Caco-2 (cell line): ENCODE measurements at regions not wholly inside any gene's neighbourhood (a gene's known extent, or its start where the extent isn't known, plus 50 kb on each side); places are given as distances from the start of the nearest gene placed in this dataset.
"Not testable (repeated sequence)": the region's sequence is repeated elsewhere in the genome, so short reads cannot be mapped to it uniquely, and the experiment has no call there.

Experiments used
- BruUV-seq: library from RNA; stranded (reverse); fragments of 400-500 nt; replicated peaks from 2 replicates; lab custom pipeline; 2021; lab: Mats Ljungman, UMichigan
- CTCF ChIA-PET: fragments of 300-600 bp; sonication (Branson Sonifier 250); formaldehyde crosslinking; loops from one replicate; lab custom pipeline; 2022; ENCODE audit warnings: antibody characterized with exemption; lab: Charles Lee
- POLR2A ChIA-PET: fragments of 300-600 bp; sonication (Branson Sonifier 250); formaldehyde crosslinking; loops from one replicate; lab custom pipeline; 2022; ENCODE audit warnings: antibody characterized with exemption; lab: Charles Lee
- DNase-seq, 2 experiments: peaks; one replicate each; pipeline versions ENCODE4 v3.0.0 to v3.0.0-alpha.2; 2020 to 2022
- H3K27me3 ChIP-seq: replicated peaks from 2 replicates; pipeline ENCODE4 v1.6.0; 2011; ENCODE audit warnings: low read length; ENCODE audit not compliant: control insufficient read depth, insufficient read depth
- H3K36me3 ChIP-seq: 2 replicates; pipeline ENCODE4 v1.5.1; 2011; ENCODE audit warnings: low read length; ENCODE audit not compliant: control insufficient read depth, insufficient read depth
- H3K4me1 ChIP-seq: fragments of 250-450 bp; sonication (Bioruptor Pico); 2 replicates; pipeline ENCODE4 v1.5.1; 2020; ENCODE audit warnings: mild to moderate bottlenecking
- H3K4me3 ChIP-seq: 2 replicates; pipeline ENCODE4 v1.5.1; 2011; ENCODE audit warnings: low read depth, mild to moderate bottlenecking, control low read depth, low read length
- H3K9me3 ChIP-seq: fragments of 250-450 bp; sonication (Bioruptor Pico); 2 replicates; pipeline ENCODE4 v1.5.1; 2020; ENCODE audit warnings: mild to moderate bottlenecking, moderate library complexity
- H3K27ac Mint-ChIP-seq: one replicate; pipeline ENCODE4 v1.8.0; 2022; ENCODE audit warnings: mixed read lengths; ENCODE audit not compliant: unreplicated experiment
- H3K27me3 Mint-ChIP-seq: one replicate; pipeline ENCODE4 v1.8.0; 2022; ENCODE audit warnings: mixed read lengths; ENCODE audit not compliant: insufficient read depth, unreplicated experiment
- H3K36me3 Mint-ChIP-seq: one replicate; pipeline ENCODE4 v1.8.0; 2022; ENCODE audit warnings: mild to moderate bottlenecking, mixed read lengths; ENCODE audit not compliant: insufficient read depth, unreplicated experiment
- H3K4me1 Mint-ChIP-seq: one replicate; pipeline ENCODE4 v1.8.0; 2022; ENCODE audit warnings: low read depth, mixed read lengths; ENCODE audit not compliant: unreplicated experiment
- H3K4me3 Mint-ChIP-seq: one replicate; pipeline ENCODE4 v1.8.0; 2022; ENCODE audit warnings: mild to moderate bottlenecking, moderate library complexity, mixed read lengths; ENCODE audit not compliant: unreplicated experiment
- H3K9me3 Mint-ChIP-seq: one replicate; pipeline ENCODE4 v1.8.0; 2022; ENCODE audit warnings: mixed read lengths; ENCODE audit not compliant: unreplicated experiment
- intact Hi-C: fragments of 100-400 bp; cut with micrococcal nuclease; formaldehyde crosslinking; loops from one replicate; pipeline ENCODE4 v1.10.0; 2022; ENCODE audit not compliant: unreplicated experiment
- TF ChIP-seq, protein P1 (sequence below), 2 experiments: fragments of 200-600 bp in 1 of 2; IDR thresholded peaks; 1 replicate in 1 of 2; 2 replicates in 1 of 2; pipeline versions ENCODE4 v1.5.1 to v1.8.0; 2011 to 2022; ENCODE audit warnings: antibody characterized with exemption in 1 of 2, control low read depth in 1 of 2, inconsistent platforms in 1 of 2, low read depth in 1 of 2, low read length in 1 of 2, mild to moderate bottlenecking in 1 of 2, moderate library complexity in 1 of 2; ENCODE audit not compliant: insufficient read depth in 1 of 2, severe bottlenecking in 1 of 2, unreplicated experiment in 1 of 2

DNA sequence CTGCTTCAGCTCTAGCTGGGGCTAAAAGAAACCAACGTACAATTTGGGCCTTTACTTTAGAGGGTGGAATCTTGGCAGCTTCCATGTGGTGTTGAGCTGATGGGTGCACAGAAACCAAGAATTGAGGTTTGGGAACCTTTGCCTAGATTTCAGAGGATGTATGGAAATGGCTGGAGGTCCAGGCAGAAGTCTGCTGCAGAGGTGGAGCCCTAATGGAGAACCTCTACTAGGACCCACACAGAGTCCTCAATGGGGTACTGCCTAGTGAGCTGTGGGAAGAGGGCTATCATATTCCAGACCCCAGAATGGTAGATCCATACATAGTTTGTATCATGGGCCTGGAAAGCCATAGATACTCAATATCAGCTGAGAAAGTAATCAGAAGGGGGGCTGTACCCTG, 500.4 kb upstream of the ATP2B1 start:
- H3K4me1 Mint-ChIP-seq, result no peaks in the 10 kb centered on the region

DNA sequence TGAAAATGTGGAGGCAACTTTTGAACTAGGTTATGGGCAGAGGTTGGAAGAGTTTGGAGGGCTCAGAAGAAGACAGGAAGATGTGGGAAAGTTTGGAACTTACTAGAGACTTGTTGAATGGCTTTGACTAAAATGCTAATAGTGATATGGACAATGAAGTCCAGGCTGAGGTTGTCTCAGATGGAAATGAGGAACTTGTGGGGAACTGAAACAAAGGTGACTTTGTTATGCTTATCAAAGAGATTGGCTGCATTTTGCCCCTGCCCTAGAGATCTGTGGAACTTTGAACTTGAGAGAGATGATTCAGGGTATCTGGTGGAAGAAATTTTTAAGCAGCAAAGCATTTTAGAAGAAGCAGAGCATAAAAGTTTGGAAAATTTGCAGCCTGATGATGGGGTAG, 499.7 kb upstream of the ATP2B1 start:
- intact Hi-C loops, H3K4me3 Mint-ChIP-seq, H3K27ac Mint-ChIP-seq, DNase-seq, BruUV-seq, H3K4me1 Mint-ChIP-seq, H3K4me3 ChIP-seq, H3K36me3 ChIP-seq, H3K27me3 Mint-ChIP-seq, H3K4me1 ChIP-seq, H3K36me3 Mint-ChIP-seq, H3K9me3 ChIP-seq, CTCF ChIA-PET, POLR2A ChIA-PET, H3K27me3 ChIP-seq: not testable (repeated sequence)
- peaks cover 32% of the 10 kb centered on the region for H3K9me3 Mint-ChIP-seq

More for the DNA sequence above, 500.4 kb upstream of the ATP2B1 start:
- no peak for DNase-seq
- Mint-ChIP-seq H3K4me3 (no peak overlapping the region), H3K27me3 (no peaks in the 10 kb centered on the region), H3K9me3 (peaks cover 32% of the 10 kb centered on the region), H3K27ac (no peak overlapping the region), H3K36me3 (no peaks in the 10 kb centered on the region)
- intact Hi-C loops, result no loop called here
- H3K4me1 ChIP-seq, result no peaks in the 10 kb centered on the region
- no peak overlapping the region for H3K4me3 ChIP-seq
- ChIA-PET CTCF (no interaction called here), POLR2A (no interaction called here)
- H3K9me3 ChIP-seq, result peaks cover 7% of the 10 kb centered on the region; the same call in 1 of the 2 replicates
- no TSS peak for BruUV-seq
- TF ChIP-seq, protein P1, sequence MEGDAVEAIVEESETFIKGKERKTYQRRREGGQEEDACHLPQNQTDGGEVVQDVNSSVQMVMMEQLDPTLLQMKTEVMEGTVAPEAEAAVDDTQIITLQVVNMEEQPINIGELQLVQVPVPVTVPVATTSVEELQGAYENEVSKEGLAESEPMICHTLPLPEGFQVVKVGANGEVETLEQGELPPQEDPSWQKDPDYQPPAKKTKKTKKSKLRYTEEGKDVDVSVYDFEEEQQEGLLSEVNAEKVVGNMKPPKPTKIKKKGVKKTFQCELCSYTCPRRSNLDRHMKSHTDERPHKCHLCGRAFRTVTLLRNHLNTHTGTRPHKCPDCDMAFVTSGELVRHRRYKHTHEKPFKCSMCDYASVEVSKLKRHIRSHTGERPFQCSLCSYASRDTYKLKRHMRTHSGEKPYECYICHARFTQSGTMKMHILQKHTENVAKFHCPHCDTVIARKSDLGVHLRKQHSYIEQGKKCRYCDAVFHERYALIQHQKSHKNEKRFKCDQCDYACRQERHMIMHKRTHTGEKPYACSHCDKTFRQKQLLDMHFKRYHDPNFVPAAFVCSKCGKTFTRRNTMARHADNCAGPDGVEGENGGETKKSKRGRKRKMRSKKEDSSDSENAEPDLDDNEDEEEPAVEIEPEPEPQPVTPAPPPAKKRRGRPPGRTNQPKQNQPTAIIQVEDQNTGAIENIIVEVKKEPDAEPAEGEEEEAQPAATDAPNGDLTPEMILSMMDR (IDR thresholded peaks at IDR 0.05; ENCODE audit: insufficient read depth in 1 of 2, low read depth in 1 of 2, low read length in 1 of 2, severe bottlenecking in 1 of 2, unreplicated experiment in 1 of 2), result no peak
- no peaks in the 10 kb centered on the region for H3K36me3 ChIP-seq
- no peaks in the 10 kb centered on the region for H3K27me3 ChIP-seq

DNA sequence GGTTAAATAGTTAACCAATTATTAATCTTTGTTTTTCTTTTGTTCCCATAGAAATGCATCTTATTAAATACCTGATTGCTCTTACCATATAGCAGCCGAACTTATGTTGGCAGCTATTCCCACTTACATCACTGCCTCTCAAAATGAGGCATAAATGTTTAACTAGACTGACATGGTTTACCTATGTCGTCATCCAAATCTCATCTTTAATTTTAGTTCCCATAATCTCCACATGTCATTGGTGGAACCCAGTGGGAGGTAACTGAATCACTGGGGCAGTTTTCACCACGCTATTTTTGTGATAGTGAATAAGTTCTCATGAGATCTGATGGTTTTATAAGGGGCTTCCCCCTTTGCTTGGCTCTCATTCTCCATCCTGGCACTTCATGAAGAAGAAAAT, 499.2 kb upstream of the ATP2B1 start:
- peaks cover 7% of the 10 kb centered on the region; the same call in 1 of the 2 replicates for H3K9me3 ChIP-seq
- no peaks in the 10 kb centered on the region for H3K27me3 ChIP-seq
- no peaks in the 10 kb centered on the region for H3K36me3 Mint-ChIP-seq
- TF ChIP-seq, protein P1 (IDR thresholded peaks at IDR 0.05; ENCODE audit: insufficient read depth in 1 of 2, low read depth in 1 of 2, low read length in 1 of 2, severe bottlenecking in 1 of 2, unreplicated experiment in 1 of 2), result no peak
- H3K4me1 Mint-ChIP-seq, result no peaks in the 10 kb centered on the region
- no peak for DNase-seq
- peaks cover 32% of the 10 kb centered on the region for H3K9me3 Mint-ChIP-seq
- ChIA-PET CTCF (no interaction called here), POLR2A (no interaction called here)
- H3K27ac Mint-ChIP-seq, result no peak overlapping the region
- intact Hi-C loops, result no loop called here
- H3K4me1 ChIP-seq, result no peaks in the 10 kb centered on the region
- H3K4me3 Mint-ChIP-seq, result no peak overlapping the region
- no peaks in the 10 kb centered on the region for H3K36me3 ChIP-seq
- H3K4me3 ChIP-seq, result no peak overlapping the region
- H3K27me3 Mint-ChIP-seq, result no peaks in the 10 kb centered on the region
- BruUV-seq, result no TSS peak

DNA sequence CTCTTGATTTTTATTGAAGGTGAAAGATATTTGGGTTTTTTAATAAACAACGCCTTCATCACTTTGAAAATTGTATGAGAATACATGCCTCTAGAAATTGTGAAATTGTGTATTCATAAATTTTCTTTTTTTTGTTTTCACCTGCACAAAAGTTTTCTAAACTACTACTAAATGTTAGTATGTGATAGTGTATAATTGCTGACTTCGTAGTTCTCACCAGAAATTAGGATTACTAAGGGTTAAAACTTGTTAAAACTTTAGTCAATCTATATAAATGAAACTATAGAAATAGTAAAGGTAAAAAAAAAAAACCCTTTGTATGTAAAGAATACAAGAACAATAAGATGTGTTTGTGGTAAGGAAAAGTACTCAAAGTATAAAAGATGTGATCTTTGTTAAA, 496.5 kb upstream of the ATP2B1 start:
- no peaks in the 10 kb centered on the region for H3K36me3 Mint-ChIP-seq
- no TSS peak for BruUV-seq
- POLR2A ChIA-PET, result no interaction called here
- Histone ChIP-seq H3K27me3 (no peaks in the 10 kb centered on the region), H3K36me3 (no peaks in the 10 kb centered on the region), H3K4me1 (no peaks in the 10 kb centered on the region), H3K4me3 (no peak overlapping the region), H3K9me3 (peaks cover 7% of the 10 kb centered on the region; the same call in 1 of the 2 replicates)
- CTCF ChIA-PET, result no interaction called here
- no peak overlapping the region for H3K4me3 Mint-ChIP-seq
- H3K9me3 Mint-ChIP-seq, result peaks cover 19% of the 10 kb centered on the region
- no peak overlapping the region for H3K27ac Mint-ChIP-seq
- DNase-seq, result no peak
- TF ChIP-seq, protein P1 (IDR thresholded peaks at IDR 0.05; ENCODE audit: insufficient read depth in 1 of 2, low read depth in 1 of 2, low read length in 1 of 2, severe bottlenecking in 1 of 2, unreplicated experiment in 1 of 2), result no peak
- H3K4me1 Mint-ChIP-seq, result no peaks in the 10 kb centered on the region
- intact Hi-C loops, result no loop called here
- H3K27me3 Mint-ChIP-seq, result no peaks in the 10 kb centered on the region
